ENCODE measurements at regions not wholly inside any gene's neighbourhood (a gene's known extent, or its start where the extent isn't known, plus 50 kb on each side); places are given as distances from the start of the nearest gene placed in this dataset.

- Histone ChIP-seq H3K4me1 (ENCODE audit: control insufficient read depth in 1 of 2, insufficient read depth in 2 of 2, low read length in 2 of 2) (no peaks in the 10 kb centered on the region), H3K27me3 (ENCODE audit: control insufficient read depth in 1 of 2, insufficient read depth in 2 of 2, low read length in 2 of 2) (no peaks in the 10 kb centered on the region), H3K9me3 (ENCODE audit: control insufficient read depth in 1 of 2, low read length in 2 of 2) (peaks cover 3 to 12% of the 10 kb centered on the region in 2 donors), H3K4me3 (ENCODE audit: low read depth in 1 of 2, low read length in 2 of 2) (no peak overlapping the region), H3K9ac (ENCODE audit: low read depth in 1 of 2, low read length in 2 of 2) (no peak overlapping the region), H3K36me3 (ENCODE audit: control insufficient read depth in 1 of 2, insufficient read depth in 2 of 2, low read length in 2 of 2) (no peaks in the 10 kb centered on the region), H3K27ac (ENCODE audit: low read depth, low read length) (no peak overlapping the region)
Observed at GRCh38 chr4:178953447-178954120, 1511.3 kb upstream of the AGA start.

GRCh38 chr4:178955614-178956013, 1513.4 kb upstream of the AGA start:
- Histone ChIP-seq H3K36me3 (ENCODE audit: control insufficient read depth in 1 of 2, insufficient read depth in 2 of 2, low read length in 2 of 2) (no peaks in the 10 kb centered on the region), H3K9ac (ENCODE audit: low read depth in 1 of 2, low read length in 2 of 2) (no peak overlapping the region), H3K4me1 (ENCODE audit: control insufficient read depth in 1 of 2, insufficient read depth in 2 of 2, low read length in 2 of 2) (no peaks in the 10 kb centered on the region), H3K4me3 (ENCODE audit: low read depth in 1 of 2, low read length in 2 of 2) (no peak overlapping the region), H3K9me3 (ENCODE audit: control insufficient read depth in 1 of 2, low read length in 2 of 2) (peaks cover 6 to 12% of the 10 kb centered on the region in 2 donors), H3K27ac (ENCODE audit: low read depth, low read length) (no peak overlapping the region), H3K27me3 (ENCODE audit: control insufficient read depth in 1 of 2, insufficient read depth in 2 of 2, low read length in 2 of 2) (no peaks in the 10 kb centered on the region)

GRCh38 chr4:178958725-178959440, 1516.6 kb upstream of the AGA start:
- Histone ChIP-seq H3K9ac (ENCODE audit: low read depth in 1 of 2, low read length in 2 of 2) (no peak overlapping the region), H3K36me3 (ENCODE audit: control insufficient read depth in 1 of 2, insufficient read depth in 2 of 2, low read length in 2 of 2) (no peaks in the 10 kb centered on the region), H3K4me3 (ENCODE audit: low read depth in 1 of 2, low read length in 2 of 2) (no peak overlapping the region), H3K4me1 (ENCODE audit: control insufficient read depth in 1 of 2, insufficient read depth in 2 of 2, low read length in 2 of 2) (no peaks in the 10 kb centered on the region), H3K9me3 (ENCODE audit: control insufficient read depth in 1 of 2, low read length in 2 of 2) (peaks cover 9 to 22% of the 10 kb centered on the region in 2 donors), H3K27ac (ENCODE audit: low read depth, low read length) (no peak overlapping the region), H3K27me3 (ENCODE audit: control insufficient read depth in 1 of 2, insufficient read depth in 2 of 2, low read length in 2 of 2) (no peaks in the 10 kb centered on the region)

- Histone ChIP-seq H3K9ac (ENCODE audit: low read depth in 1 of 2, low read length in 2 of 2) (no peak overlapping the region), H3K4me3 (ENCODE audit: low read depth in 1 of 2, low read length in 2 of 2) (no peak overlapping the region), H3K27me3 (ENCODE audit: control insufficient read depth in 1 of 2, insufficient read depth in 2 of 2, low read length in 2 of 2) (no peaks in the 10 kb centered on the region), H3K4me1 (ENCODE audit: control insufficient read depth in 1 of 2, insufficient read depth in 2 of 2, low read length in 2 of 2) (no peaks in the 10 kb centered on the region), H3K36me3 (ENCODE audit: control insufficient read depth in 1 of 2, insufficient read depth in 2 of 2, low read length in 2 of 2) (no peaks in the 10 kb centered on the region), H3K9me3 (ENCODE audit: control insufficient read depth in 1 of 2, low read length in 2 of 2) (peaks cover 7 to 15% of the 10 kb centered on the region in 2 donors), H3K27ac (ENCODE audit: low read depth, low read length) (no peak overlapping the region)
Observed at GRCh38 chr4:178963446-178964045, 1521.3 kb upstream of the AGA start.

GRCh38 chr4:178966644-178967043, 1524.4 kb upstream of the AGA start:
- Histone ChIP-seq H3K27ac (ENCODE audit: low read depth, low read length) (no peak overlapping the region), H3K36me3 (ENCODE audit: control insufficient read depth in 1 of 2, insufficient read depth in 2 of 2, low read length in 2 of 2) (no peaks in the 10 kb centered on the region), H3K9ac (ENCODE audit: low read depth in 1 of 2, low read length in 2 of 2) (no peak overlapping the region), H3K9me3 (ENCODE audit: control insufficient read depth in 1 of 2, low read length in 2 of 2) (peaks cover 4 to 13% of the 10 kb centered on the region in 2 donors), H3K27me3 (ENCODE audit: control insufficient read depth in 1 of 2, insufficient read depth in 2 of 2, low read length in 2 of 2) (no peaks in the 10 kb centered on the region), H3K4me3 (ENCODE audit: low read depth in 1 of 2, low read length in 2 of 2) (no peak overlapping the region), H3K4me1 (ENCODE audit: control insufficient read depth in 1 of 2, insufficient read depth in 2 of 2, low read length in 2 of 2) (no peaks in the 10 kb centered on the region)

- no peaks in the 10 kb centered on the region for H3K9me3 ChIP-seq (ENCODE audit: control insufficient read depth in 1 of 2, low read length in 2 of 2)
- H3K9ac ChIP-seq (ENCODE audit: low read depth in 1 of 2, low read length in 2 of 2) = no peak overlapping the region
- H3K36me3 ChIP-seq (ENCODE audit: control insufficient read depth in 1 of 2, insufficient read depth in 2 of 2, low read length in 2 of 2) = no peaks in the 10 kb centered on the region
- H3K27me3 ChIP-seq (ENCODE audit: control insufficient read depth in 1 of 2, insufficient read depth in 2 of 2, low read length in 2 of 2) = no peaks in the 10 kb centered on the region
- no peaks in the 10 kb centered on the region for H3K4me1 ChIP-seq (ENCODE audit: control insufficient read depth in 1 of 2, insufficient read depth in 2 of 2, low read length in 2 of 2)
- no peak overlapping the region for H3K4me3 ChIP-seq (ENCODE audit: low read depth in 1 of 2, low read length in 2 of 2)
- no peak overlapping the region for H3K27ac ChIP-seq (ENCODE audit: low read depth, low read length)
Observed at GRCh38 chr4:178970433-178971140, 1528.3 kb upstream of the AGA start.

GRCh38 chr4:178976861-178977260, 1534.6 kb upstream of the AGA start:
- Histone ChIP-seq H3K27me3 (ENCODE audit: control insufficient read depth in 1 of 2, insufficient read depth in 2 of 2, low read length in 2 of 2) (no peaks in the 10 kb centered on the region), H3K4me1 (ENCODE audit: control insufficient read depth in 1 of 2, insufficient read depth in 2 of 2, low read length in 2 of 2) (no peaks in the 10 kb centered on the region), H3K27ac (ENCODE audit: low read depth, low read length) (no peak overlapping the region), H3K9me3 (ENCODE audit: control insufficient read depth in 1 of 2, low read length in 2 of 2) (no peaks in the 10 kb centered on the region), H3K9ac (ENCODE audit: low read depth in 1 of 2, low read length in 2 of 2) (no peak overlapping the region), H3K36me3 (ENCODE audit: control insufficient read depth in 1 of 2, insufficient read depth in 2 of 2, low read length in 2 of 2) (no peaks in the 10 kb centered on the region), H3K4me3 (ENCODE audit: low read depth in 1 of 2, low read length in 2 of 2) (no peak overlapping the region)

GRCh38 chr4:178993306-178993705, 1551.1 kb upstream of the AGA start:
- Histone ChIP-seq H3K9me3 (ENCODE audit: control insufficient read depth in 1 of 2, low read length in 2 of 2) (peaks cover 2 to 12% of the 10 kb centered on the region in 2 donors), H3K4me1 (ENCODE audit: control insufficient read depth in 1 of 2, insufficient read depth in 2 of 2, low read length in 2 of 2) (no peaks in the 10 kb centered on the region), H3K4me3 (ENCODE audit: low read depth in 1 of 2, low read length in 2 of 2) (no peak overlapping the region), H3K9ac (ENCODE audit: low read depth in 1 of 2, low read length in 2 of 2) (no peak overlapping the region), H3K36me3 (ENCODE audit: control insufficient read depth in 1 of 2, insufficient read depth in 2 of 2, low read length in 2 of 2) (no peaks in the 10 kb centered on the region), H3K27ac (ENCODE audit: low read depth, low read length) (no peak overlapping the region), H3K27me3 (ENCODE audit: control insufficient read depth in 1 of 2, insufficient read depth in 2 of 2, low read length in 2 of 2) (no peaks in the 10 kb centered on the region)

GRCh38 chr4:179001918-179002317, 1559.7 kb upstream of the AGA start:
- H3K27me3 ChIP-seq (ENCODE audit: control insufficient read depth in 1 of 2, insufficient read depth in 2 of 2, low read length in 2 of 2) = no peaks in the 10 kb centered on the region
- no peak overlapping the region for H3K9ac ChIP-seq (ENCODE audit: low read depth in 1 of 2, low read length in 2 of 2)
- H3K27ac ChIP-seq (ENCODE audit: low read depth, low read length) = no peak overlapping the region
- peaks cover 2 to 13% of the 10 kb centered on the region in 2 donors for H3K9me3 ChIP-seq (ENCODE audit: control insufficient read depth in 1 of 2, low read length in 2 of 2)
- H3K36me3 ChIP-seq (ENCODE audit: control insufficient read depth in 1 of 2, insufficient read depth in 2 of 2, low read length in 2 of 2) = no peaks in the 10 kb centered on the region
- H3K4me1 ChIP-seq (ENCODE audit: control insufficient read depth in 1 of 2, insufficient read depth in 2 of 2, low read length in 2 of 2) = no peaks in the 10 kb centered on the region
- no peak overlapping the region for H3K4me3 ChIP-seq (ENCODE audit: low read depth in 1 of 2, low read length in 2 of 2)

GRCh38 chr4:179007755-179008154, 1565.5 kb upstream of the AGA start:
- Histone ChIP-seq H3K27ac (ENCODE audit: low read depth, low read length) (no peak overlapping the region), H3K4me1 (ENCODE audit: control insufficient read depth in 1 of 2, insufficient read depth in 2 of 2, low read length in 2 of 2) (no peaks in the 10 kb centered on the region), H3K4me3 (ENCODE audit: low read depth in 1 of 2, low read length in 2 of 2) (no peak overlapping the region), H3K9me3 (ENCODE audit: control insufficient read depth in 1 of 2, low read length in 2 of 2) (peaks cover 0 to 3% of the 10 kb centered on the region in 2 donors), H3K27me3 (ENCODE audit: control insufficient read depth in 1 of 2, insufficient read depth in 2 of 2, low read length in 2 of 2) (no peaks in the 10 kb centered on the region), H3K9ac (ENCODE audit: low read depth in 1 of 2, low read length in 2 of 2) (no peak overlapping the region), H3K36me3 (ENCODE audit: control insufficient read depth in 1 of 2, insufficient read depth in 2 of 2, low read length in 2 of 2) (no peaks in the 10 kb centered on the region)
